A172 (cell line): ENCODE measurements at regions not wholly inside any gene's neighbourhood (a gene's known extent, or its start where the extent isn't known, plus 50 kb on each side); places are given as distances from the start of the nearest gene placed in this dataset.

ENCODE experiments used
- DNase-seq: peaks from one replicate; pipeline ENCODE4 v3.0.0-alpha.2; 2015; ENCODE audit warnings: low spot score

DNA sequence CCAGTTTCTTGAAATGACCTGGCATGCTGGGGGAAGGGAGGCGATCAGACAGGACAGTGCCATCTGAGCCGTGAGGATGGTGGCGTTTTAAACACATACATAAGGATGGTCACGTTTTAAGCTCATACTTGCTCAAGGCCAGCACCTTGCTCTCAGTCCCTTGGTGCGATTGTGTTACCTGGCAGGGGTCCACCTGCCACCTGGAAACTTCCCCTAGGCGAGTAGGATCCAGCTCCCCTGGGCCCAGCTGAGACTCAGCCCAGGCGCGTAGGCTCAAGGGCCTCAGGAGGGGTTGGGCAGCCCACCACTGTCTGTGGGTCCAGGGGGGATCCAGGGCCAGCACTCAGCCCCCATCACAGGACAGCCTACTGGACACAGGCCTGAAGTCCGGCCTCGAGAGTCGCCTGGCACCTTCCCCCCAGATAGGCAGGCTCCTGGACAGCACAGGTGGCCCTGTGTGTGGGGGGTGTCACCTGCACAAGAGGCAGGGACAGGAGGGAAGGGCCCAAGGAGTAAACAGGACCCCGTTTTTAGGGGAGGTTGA is 185.8 kb downstream of the BRD1 start:
- no peak for DNase-seq

DNA sequence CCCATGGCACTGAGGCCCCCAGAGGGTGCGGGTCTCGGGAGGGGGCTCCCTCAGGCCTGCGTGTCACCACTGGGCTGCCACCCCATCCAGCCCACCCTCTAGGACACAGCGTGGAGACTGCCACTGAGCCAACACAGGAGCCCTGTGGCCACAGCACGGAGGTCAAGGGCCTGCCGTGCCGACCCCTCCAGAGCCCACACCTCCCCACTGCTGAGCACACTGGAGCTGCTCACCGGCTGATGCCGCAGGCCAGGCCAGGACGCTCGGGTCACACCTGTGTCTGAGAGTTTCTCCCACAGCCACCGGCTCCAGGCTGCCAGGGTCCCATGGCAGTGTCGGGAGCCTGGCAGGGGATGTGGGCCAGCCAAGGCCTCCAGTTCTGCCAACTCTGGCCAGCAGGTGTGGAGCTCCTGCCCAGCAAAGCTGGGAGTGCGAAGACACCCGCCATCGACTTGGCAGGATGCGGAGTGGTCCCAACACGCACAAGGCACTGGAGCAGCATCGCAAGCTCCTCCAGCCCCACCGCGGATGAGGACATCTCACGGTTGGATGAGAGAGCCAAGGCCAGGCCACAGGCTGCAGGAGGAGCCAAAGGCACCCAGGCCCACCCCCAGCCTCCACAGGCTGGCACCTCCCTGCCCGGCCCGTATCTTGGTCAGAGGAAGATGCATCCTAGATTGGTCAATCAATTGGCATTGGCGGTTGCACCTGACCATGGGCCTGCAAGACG is 187.1 kb downstream of the BRD1 start:
- DNase-seq = no peak

DNA sequence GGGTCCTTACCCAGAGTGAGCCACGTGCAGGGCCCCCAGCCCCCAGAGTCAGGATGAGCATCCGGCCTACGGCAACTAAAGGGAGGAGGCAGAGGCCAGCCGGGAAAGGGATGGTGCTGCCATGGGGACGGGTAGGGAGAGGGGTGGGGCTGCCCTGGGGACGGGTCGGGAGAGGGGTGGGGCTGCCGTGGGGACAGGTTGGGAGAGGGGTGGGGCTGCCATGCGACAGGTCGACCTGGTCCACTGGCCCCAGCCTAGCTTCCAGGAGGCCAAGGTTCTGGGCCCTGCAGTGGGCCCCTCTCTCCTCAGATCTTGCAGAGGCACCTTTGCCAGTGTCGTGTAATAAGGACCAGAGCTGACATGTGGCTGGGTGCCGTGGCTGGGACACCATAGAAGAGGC is 187.7 kb downstream of the BRD1 start:
- no peak for DNase-seq

GRCh38 chr22:49638788-49639187 is 188.9 kb downstream of the BRD1 start:
- peak; percentile 48 for DNase-seq

GRCh38 chr22:49638001-49638400 is 189.7 kb downstream of the BRD1 start:
- no peak for DNase-seq

- no peak for DNase-seq
Measured at GRCh38 chr22:49637255-49637760, 190.4 kb downstream of the BRD1 start.

DNA sequence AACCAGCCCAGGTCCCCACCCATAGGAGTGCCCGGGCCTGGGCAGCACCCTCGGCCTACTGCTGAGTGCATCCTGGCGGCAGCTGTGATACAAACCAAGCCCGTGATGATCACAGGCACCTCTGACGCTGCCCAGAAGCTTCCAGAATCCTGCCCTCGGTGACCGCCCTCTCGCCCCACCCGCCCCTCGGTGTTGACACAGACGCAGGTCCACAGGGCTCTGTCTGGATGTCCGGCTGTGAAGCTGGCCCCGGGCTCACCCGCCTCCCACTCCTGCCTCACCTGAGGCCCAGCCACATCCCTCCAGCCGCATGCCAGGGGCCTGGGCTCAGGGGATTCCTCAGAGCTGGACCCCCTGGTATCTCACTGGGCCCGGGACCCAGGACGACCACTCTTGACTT is 191.0 kb downstream of the BRD1 start:
- no peak for DNase-seq

DNA sequence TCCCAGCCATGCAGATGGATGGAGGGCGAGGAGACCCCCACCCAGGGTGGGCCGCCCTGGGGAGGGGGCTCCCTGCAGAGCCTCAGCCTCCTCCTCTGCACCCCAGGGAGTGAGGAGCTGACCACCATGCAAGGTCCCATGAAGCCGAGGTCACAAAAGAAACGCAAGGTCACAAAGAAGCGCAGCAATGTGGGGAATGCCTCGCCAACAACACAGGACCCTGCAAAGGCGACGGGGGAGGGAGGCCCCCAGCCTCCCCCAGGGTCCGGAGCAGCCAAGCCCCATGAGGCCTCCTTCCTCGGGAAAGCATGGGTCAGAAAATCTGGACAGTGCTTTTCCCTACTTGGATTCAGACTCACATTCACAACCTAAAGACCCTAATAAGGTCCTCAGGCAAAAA is 191.5 kb downstream of the BRD1 start:
- DNase-seq = no peak

GRCh38 chr22:49634006-49634772 is 193.5 kb downstream of the BRD1 start:
- no peak for DNase-seq

DNA sequence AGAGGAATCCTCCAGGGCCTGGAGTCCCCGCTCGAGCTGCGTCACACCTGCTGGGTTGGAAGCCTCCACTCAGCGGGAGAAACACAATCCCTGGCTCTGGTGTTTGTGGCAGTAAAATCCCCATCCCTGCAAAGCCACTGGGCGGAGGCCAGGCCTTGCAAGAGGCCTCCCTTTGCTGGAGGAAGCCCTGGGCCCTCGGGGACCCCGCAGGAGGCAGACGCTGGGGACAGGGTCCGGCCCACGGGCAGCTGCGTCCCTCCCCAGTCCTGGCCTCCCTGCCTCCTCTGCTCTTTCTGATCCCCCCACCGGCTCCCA is 194.7 kb downstream of the BRD1 start:
- DNase-seq = no peak

- peak; percentile 15 for DNase-seq
Measured at GRCh38 chr22:49632199-49633009, 195.3 kb downstream of the BRD1 start.

GRCh38 chr22:49630448-49630946 is 197.2 kb downstream of the BRD1 start:
- no peak for DNase-seq

DNA sequence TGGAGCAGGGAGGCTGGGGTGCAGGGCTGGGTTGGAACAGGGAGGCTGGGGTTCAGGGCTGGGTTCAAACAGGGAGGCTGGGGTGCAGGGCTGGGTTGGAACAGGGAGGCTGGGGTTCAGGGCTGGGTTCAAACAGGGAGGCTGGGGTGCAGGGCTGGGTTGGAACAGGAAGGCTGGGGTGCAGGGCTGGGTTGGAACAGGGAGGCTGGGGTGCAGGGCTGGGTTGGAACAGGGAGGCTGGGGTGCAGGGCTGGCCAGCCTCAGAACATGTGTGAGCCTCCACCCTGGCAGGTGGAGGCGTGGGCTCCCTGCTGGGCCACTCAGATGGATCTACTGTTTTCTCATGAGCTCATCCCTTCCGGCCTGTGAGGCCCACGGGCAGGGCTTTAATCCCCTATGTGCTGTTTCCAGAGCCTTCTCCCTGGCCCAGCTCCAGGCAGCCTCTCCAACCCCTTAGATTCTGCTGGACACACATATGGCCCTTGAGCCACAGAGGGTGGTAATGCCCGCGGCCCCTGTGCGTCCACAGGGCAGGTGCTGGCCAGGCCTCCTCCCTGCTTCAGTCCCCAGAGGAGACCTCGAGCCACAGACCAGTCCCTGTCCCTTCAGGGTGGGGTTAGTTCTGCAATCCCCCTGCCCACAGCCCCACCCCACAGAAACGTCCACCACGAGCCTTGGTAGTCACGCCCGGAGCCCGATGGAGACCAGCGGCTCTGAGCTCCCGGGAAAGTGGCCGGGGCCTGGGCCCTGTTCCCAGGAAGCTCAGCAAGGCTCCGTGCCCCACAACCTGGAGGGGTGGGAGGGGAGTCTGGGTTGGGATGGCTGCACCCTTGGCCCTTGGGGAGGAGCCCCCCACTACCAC is 197.9 kb downstream of the BRD1 start:
- peak; percentile 6 for DNase-seq

DNA sequence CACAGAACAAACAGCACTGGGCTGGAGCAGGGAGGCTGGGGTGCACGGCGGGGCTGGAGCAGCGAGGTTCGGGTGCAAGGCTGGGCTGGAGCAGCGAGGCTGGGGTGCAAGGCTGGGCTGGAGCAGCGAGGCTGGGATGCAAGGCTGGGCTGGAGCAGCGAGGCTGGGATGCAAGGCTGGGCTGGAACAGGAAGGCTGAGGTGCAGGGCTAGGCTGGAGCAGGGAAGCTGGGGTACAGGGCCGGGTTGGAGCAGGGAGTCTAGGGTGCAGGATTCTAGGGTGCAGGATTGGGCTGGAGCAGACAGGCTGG is 198.5 kb downstream of the BRD1 start:
- DNase-seq = no peak

DNA sequence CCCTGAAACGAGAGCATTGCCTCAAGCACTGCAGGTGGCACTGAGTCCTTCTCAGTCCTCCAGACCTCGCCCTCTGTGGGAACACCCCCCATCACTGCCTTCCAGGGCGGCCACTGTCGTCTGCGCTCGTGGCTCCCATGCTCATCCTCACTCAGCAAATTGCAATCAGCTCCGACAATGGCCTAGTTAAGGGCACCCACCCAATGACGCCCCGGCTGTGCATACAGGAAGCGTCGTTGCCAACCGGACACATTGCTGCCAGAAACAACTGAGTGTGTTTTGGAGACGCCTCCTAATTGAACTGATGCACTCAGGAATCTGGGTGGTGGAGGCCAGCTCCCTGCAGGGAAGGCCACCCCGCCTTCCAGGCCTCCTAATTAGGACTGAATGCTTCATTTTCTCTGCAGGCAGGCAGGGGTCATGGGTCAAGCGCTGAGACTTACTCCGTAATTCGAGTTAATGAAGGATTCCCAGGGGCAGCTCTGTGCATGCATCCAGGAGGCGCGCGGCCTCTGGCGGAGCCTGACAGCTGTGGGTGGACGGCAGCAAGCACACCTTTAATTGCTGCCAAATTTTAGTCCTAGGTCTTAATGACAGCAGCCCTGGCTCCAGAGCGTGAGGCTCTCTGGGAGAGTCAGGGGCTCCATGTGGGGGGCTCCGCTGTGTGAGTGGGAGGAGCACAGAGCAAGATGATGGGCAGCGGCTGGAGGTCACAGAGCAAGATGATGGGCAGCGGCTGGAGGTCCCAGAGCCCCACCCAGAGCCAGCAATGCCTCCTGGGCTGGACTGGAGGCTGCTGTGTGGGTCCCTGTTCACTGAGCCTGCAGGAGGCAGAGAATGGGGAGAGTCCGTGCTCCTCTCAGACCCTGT is 199.0 kb downstream of the BRD1 start:
- DNase-seq = no peak

DNA sequence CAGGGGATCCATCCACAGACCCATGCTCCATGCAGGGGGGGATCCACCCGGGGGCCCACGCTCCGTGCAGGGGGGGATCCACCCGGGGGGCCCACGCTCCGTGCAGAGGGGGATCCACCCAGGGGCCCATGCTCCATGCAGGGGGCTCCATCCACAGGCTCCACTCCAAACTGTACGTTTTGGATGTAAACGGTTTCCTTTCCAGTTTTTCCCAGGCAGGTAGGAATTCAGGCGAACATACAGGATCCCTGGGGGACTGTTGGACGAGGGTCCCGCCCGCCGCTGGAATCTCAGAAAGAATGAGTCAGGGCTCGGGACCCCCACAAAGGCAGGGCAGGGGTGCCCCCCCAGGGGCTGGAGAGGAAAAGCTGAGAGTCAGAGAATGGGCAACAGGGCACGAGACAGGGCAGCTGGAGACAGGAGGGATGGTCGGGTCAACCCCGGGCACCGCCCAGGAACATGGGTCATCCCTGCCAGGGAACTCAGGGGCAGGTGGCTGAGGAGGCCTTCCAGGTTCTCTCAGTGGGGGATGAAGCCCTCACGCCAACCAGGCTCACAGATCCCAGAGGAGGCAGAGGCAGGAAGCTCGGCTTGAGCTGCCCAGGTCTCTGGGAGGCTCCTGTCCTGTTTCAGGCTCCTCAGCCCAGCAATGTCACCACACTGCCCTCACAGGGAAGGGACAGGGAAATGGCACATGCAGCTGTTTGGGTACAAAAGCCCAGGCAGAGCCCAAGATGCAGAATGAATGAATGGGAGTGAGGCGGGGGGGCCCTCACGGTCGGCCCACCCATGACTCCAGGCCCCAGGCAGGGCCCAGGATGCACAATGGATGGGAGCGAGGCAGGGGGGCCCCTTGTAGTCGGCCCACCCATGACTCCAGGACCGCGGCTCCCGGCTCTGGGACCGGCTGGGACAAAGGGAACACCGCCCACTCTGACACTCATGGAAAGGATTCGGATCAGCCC is 200.2 kb downstream of the BRD1 start:
- DNase-seq = no peak

- DNase-seq = no peak
Measured at GRCh38 chr22:49626361-49627216, 201.1 kb downstream of the BRD1 start.
